SK-N-MC (cell line): ENCODE measurements at regions not wholly inside any gene's neighbourhood (a gene's known extent, or its start where the extent isn't known, plus 50 kb on each side); places are given as distances from the start of the nearest gene placed in this dataset.

ENCODE experiments used
- EZH2 ChIP-seq: fragments of 200-600 bp; sonication (generic); IDR thresholded peaks from one replicate; pipeline ENCODE4 v1.6.1; 2017; ENCODE audit warnings: antibody characterized with exemption
- POLR2AphosphoS5 ChIP-seq: IDR thresholded peaks from 2 replicates; pipeline ENCODE4 v1.6.1; 2012; ENCODE audit warnings: mild to moderate bottlenecking, low read depth, low read length, borderline replicate concordance

DNA sequence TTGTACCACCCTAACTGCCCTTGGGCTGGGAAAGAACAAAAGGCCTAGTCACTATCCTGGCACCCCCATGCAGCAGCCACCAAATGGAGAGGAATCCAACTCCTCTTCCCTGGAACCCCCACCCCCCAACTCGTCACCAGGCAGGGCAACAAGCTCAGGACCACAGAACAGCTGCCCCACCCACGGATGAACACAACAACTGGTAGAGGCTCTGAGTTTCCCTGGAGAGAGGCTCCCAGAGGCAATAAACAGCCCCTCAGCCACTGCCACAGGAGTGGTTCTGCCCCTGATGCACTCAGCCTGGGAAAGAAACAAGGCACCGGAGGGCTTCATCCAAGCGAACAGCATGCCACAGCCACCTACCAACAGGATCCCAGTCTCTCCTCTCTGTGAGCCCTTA lies 778.4 kb upstream of the FAT3 start:
- TF ChIP-seq POLR2AphosphoS5 (no peak), EZH2 (no peak)
